SH-SY5Y (cell line): ENCODE measurements at regions not wholly inside any gene's neighbourhood (a gene's known extent, or its start where the extent isn't known, plus 50 kb on each side); places are given as distances from the start of the nearest gene placed in this dataset.

Experiments used
- GATA2 ChIP-seq: IDR thresholded peaks from 2 replicates; pipeline ENCODE4 v1.6.1; 2011; ENCODE audit warnings: mild to moderate bottlenecking, low read depth, low read length
- GATA3 ChIP-seq: IDR thresholded peaks from 2 replicates; pipeline ENCODE4 v1.6.1; 2011; ENCODE audit warnings: low read depth, mild to moderate bottlenecking, low read length, moderate library complexity

- TF ChIP-seq GATA3, result no peak
- no peak for TF ChIP-seq GATA2
Observed at GRCh38 chr2:225837328-225837727, 437.8 kb downstream of the NYAP2 start.

GRCh38 chr2:225824748-225825449, 425.4 kb downstream of the NYAP2 start:
- no peak for TF ChIP-seq GATA3
- no peak for TF ChIP-seq GATA2

- TF ChIP-seq GATA2 (no peak), GATA3 (no peak)
Observed at GRCh38 chr2:225821351-225821750, 421.8 kb downstream of the NYAP2 start.

- no peak for TF ChIP-seq GATA3
- no peak for TF ChIP-seq GATA2
Observed at GRCh38 chr2:225820826-225821225, 421.3 kb downstream of the NYAP2 start.

- TF ChIP-seq GATA3 (no peak), GATA2 (no peak)
Observed at GRCh38 chr2:225814554-225814953, 415.0 kb downstream of the NYAP2 start.

- TF ChIP-seq GATA2, result no peak
- no peak for TF ChIP-seq GATA3
Observed at GRCh38 chr2:225806105-225806504, 406.6 kb downstream of the NYAP2 start.

GRCh38 chr2:225797394-225797793, 397.9 kb downstream of the NYAP2 start:
- no peak for TF ChIP-seq GATA3
- no peak for TF ChIP-seq GATA2

GRCh38 chr2:225794652-225795400, 395.3 kb downstream of the NYAP2 start:
- no peak for TF ChIP-seq GATA2
- no peak for TF ChIP-seq GATA3

GRCh38 chr2:225793736-225794550, 394.4 kb downstream of the NYAP2 start:
- TF ChIP-seq GATA2, result no peak
- no peak for TF ChIP-seq GATA3

- no peak for TF ChIP-seq GATA2
- TF ChIP-seq GATA3, result no peak
Observed at GRCh38 chr2:225788571-225789094, 389.1 kb downstream of the NYAP2 start.

- TF ChIP-seq GATA2 (no peak), GATA3 (no peak)
Observed at GRCh38 chr2:225787497-225787896, 388.0 kb downstream of the NYAP2 start.

GRCh38 chr2:225781991-225782390, 382.5 kb downstream of the NYAP2 start:
- TF ChIP-seq GATA3 (no peak), GATA2 (no peak)

- no peak for TF ChIP-seq GATA3
- no peak for TF ChIP-seq GATA2
Observed at GRCh38 chr2:225781145-225781544, 381.6 kb downstream of the NYAP2 start.

- no peak for TF ChIP-seq GATA3
- no peak for TF ChIP-seq GATA2
Observed at GRCh38 chr2:225779829-225780228, 380.3 kb downstream of the NYAP2 start.
